ENCODE measurements at regions not wholly inside any gene's neighbourhood (a gene's known extent, or its start where the extent isn't known, plus 50 kb on each side); places are given as distances from the start of the nearest gene placed in this dataset.

DNA sequence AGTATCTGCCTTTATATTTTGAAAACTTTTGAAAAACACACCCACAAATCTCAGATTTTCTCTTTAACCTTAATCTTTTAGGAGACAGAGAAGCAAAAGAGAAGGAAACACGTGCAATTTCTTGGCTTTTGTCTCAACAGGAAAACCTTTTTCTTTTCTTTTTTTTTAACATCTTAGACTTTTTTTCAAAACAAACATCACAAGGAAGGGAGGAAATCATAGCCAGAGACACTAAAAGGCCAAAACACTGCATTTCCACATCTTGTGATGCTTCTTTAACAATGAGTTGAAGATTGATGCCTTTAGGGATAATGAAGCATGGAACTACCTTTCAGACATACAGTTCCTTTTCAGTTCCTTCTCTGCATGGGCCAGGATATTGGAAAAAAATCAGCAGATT is 136.6 kb upstream of the NRBF2 start:
- TF ChIP-seq, protein P1, sequence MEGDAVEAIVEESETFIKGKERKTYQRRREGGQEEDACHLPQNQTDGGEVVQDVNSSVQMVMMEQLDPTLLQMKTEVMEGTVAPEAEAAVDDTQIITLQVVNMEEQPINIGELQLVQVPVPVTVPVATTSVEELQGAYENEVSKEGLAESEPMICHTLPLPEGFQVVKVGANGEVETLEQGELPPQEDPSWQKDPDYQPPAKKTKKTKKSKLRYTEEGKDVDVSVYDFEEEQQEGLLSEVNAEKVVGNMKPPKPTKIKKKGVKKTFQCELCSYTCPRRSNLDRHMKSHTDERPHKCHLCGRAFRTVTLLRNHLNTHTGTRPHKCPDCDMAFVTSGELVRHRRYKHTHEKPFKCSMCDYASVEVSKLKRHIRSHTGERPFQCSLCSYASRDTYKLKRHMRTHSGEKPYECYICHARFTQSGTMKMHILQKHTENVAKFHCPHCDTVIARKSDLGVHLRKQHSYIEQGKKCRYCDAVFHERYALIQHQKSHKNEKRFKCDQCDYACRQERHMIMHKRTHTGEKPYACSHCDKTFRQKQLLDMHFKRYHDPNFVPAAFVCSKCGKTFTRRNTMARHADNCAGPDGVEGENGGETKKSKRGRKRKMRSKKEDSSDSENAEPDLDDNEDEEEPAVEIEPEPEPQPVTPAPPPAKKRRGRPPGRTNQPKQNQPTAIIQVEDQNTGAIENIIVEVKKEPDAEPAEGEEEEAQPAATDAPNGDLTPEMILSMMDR (IDR thresholded peaks at IDR 0.05 in 2 of 3, conservative IDR thresholded peaks at IDR 0.05 in 1 of 3; ENCODE audit: borderline replicate concordance in 1 of 3, insufficient read depth in 1 of 3, low read depth in 2 of 3, low read length in 2 of 3): no peak
- TF ChIP-seq POLR2A (IDR thresholded peaks at IDR 0.05; ENCODE audit: borderline replicate concordance, extremely low read depth, insufficient read depth, insufficient read length) (no peak), JUND (IDR thresholded peaks at IDR 0.05) (no peak), YY1 (IDR thresholded peaks at IDR 0.05; ENCODE audit: extremely low read depth, insufficient replicate concordance, low read depth, low read length) (no peak), EZH2 (IDR thresholded peaks at IDR 0.05) (no peak), RAD21 (IDR thresholded peaks at IDR 0.05; ENCODE audit: low read depth) (no peak), ELF1 (IDR thresholded peaks at IDR 0.05; ENCODE audit: borderline replicate concordance, low read depth) (no peak), CEBPB (IDR thresholded peaks at IDR 0.05; ENCODE audit: low read depth) (no peak), EZH2phosphoT487 (IDR thresholded peaks at IDR 0.05; ENCODE audit: borderline replicate concordance) (no peak), ZFX (IDR thresholded peaks at IDR 0.05) (no peak), SP1 (IDR thresholded peaks at IDR 0.05; ENCODE audit: low read depth) (no peak)
- TF ChIP-seq, protein P2, sequence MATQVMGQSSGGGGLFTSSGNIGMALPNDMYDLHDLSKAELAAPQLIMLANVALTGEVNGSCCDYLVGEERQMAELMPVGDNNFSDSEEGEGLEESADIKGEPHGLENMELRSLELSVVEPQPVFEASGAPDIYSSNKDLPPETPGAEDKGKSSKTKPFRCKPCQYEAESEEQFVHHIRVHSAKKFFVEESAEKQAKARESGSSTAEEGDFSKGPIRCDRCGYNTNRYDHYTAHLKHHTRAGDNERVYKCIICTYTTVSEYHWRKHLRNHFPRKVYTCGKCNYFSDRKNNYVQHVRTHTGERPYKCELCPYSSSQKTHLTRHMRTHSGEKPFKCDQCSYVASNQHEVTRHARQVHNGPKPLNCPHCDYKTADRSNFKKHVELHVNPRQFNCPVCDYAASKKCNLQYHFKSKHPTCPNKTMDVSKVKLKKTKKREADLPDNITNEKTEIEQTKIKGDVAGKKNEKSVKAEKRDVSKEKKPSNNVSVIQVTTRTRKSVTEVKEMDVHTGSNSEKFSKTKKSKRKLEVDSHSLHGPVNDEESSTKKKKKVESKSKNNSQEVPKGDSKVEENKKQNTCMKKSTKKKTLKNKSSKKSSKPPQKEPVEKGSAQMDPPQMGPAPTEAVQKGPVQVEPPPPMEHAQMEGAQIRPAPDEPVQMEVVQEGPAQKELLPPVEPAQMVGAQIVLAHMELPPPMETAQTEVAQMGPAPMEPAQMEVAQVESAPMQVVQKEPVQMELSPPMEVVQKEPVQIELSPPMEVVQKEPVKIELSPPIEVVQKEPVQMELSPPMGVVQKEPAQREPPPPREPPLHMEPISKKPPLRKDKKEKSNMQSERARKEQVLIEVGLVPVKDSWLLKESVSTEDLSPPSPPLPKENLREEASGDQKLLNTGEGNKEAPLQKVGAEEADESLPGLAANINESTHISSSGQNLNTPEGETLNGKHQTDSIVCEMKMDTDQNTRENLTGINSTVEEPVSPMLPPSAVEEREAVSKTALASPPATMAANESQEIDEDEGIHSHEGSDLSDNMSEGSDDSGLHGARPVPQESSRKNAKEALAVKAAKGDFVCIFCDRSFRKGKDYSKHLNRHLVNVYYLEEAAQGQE (IDR thresholded peaks at IDR 0.05; ENCODE audit: low read depth): no peak
- TF ChIP-seq, protein P3, sequence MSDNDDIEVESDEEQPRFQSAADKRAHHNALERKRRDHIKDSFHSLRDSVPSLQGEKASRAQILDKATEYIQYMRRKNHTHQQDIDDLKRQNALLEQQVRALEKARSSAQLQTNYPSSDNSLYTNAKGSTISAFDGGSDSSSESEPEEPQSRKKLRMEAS (IDR thresholded peaks at IDR 0.05): no peak
- TF ChIP-seq, protein P4, sequence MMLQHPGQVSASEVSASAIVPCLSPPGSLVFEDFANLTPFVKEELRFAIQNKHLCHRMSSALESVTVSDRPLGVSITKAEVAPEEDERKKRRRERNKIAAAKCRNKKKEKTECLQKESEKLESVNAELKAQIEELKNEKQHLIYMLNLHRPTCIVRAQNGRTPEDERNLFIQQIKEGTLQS (IDR thresholded peaks at IDR 0.05): no peak

Data from HCT116 (cell line).